ENCODE measurements at regions not wholly inside any gene's neighbourhood (a gene's known extent, or its start where the extent isn't known, plus 50 kb on each side); places are given as distances from the start of the nearest gene placed in this dataset.

DNA sequence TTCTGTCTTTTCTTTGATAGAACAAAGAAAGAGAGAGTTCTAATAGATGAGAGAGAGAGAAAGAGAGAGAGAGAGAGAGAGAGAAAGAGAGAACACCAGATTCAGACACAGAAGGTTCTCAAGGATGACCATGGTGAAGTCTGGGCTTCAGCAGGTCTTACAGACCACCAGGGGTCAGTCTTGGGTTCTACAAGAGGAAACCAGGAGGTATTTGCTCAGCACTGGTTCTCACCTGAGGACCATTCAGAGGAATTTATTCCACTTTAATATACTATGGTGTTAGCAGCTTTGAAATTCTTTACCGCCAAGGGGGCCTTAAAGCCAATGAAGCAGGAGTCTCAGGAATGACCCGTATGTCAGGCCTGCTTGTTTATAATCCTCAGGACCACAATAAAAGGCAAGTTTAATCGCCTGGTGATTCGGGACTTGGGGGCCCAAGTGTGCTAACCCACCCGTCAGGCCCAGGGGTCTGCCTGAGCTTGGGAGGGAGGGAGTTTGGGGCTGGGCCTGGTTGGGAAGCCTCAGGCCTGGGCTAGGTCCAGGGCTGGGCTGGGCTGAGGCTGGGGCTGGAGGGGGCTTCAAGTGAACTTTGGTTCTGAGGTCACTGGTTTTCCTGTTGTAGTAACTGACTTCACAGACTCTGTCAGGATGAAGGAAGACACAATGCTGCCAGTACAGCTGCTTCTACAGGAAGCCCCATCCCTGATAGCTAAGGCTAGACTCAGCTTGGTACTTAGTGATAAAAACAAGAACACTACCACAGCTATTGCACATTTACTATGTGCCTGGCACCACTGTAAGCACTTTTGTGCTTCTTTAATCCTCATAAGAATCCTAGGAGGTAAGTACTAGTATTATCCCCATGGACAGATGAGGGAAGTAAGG is 179.2 kb upstream of the ZBED5 start:
- TF ChIP-seq POLR2A (IDR thresholded peaks at IDR 0.05; ENCODE audit: control extremely low read depth in 1 of 2, low read depth in 2 of 2, low read length in 2 of 2) = no peak
- no peak for TF ChIP-seq NRF1 (IDR thresholded peaks at IDR 0.05; ENCODE audit: low read depth, low read length)
- TF ChIP-seq EP300 (IDR thresholded peaks at IDR 0.05; ENCODE audit: borderline replicate concordance in 1 of 2, low read depth in 2 of 2, low read length in 2 of 2) = no peak
- TF ChIP-seq, protein P1, sequence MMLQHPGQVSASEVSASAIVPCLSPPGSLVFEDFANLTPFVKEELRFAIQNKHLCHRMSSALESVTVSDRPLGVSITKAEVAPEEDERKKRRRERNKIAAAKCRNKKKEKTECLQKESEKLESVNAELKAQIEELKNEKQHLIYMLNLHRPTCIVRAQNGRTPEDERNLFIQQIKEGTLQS (IDR thresholded peaks at IDR 0.05; ENCODE audit: insufficient read depth, low read depth, low read length) = no peak
- no peak for TF ChIP-seq CREB1 (IDR thresholded peaks at IDR 0.05)
- TF ChIP-seq TCF12 (IDR thresholded peaks at IDR 0.05; ENCODE audit: low read depth, low read length) = no peak
- no peak for TF ChIP-seq EZH2 (IDR thresholded peaks at IDR 0.05; ENCODE audit: low read depth, low read length, severe bottlenecking)
- TF ChIP-seq RFX5 (IDR thresholded peaks at IDR 0.05; ENCODE audit: borderline replicate concordance, low read depth, low read length) = no peak
- TF ChIP-seq YY1 (IDR thresholded peaks at IDR 0.05; ENCODE audit: low read depth, low read length) = no peak
- TF ChIP-seq, protein P2, sequence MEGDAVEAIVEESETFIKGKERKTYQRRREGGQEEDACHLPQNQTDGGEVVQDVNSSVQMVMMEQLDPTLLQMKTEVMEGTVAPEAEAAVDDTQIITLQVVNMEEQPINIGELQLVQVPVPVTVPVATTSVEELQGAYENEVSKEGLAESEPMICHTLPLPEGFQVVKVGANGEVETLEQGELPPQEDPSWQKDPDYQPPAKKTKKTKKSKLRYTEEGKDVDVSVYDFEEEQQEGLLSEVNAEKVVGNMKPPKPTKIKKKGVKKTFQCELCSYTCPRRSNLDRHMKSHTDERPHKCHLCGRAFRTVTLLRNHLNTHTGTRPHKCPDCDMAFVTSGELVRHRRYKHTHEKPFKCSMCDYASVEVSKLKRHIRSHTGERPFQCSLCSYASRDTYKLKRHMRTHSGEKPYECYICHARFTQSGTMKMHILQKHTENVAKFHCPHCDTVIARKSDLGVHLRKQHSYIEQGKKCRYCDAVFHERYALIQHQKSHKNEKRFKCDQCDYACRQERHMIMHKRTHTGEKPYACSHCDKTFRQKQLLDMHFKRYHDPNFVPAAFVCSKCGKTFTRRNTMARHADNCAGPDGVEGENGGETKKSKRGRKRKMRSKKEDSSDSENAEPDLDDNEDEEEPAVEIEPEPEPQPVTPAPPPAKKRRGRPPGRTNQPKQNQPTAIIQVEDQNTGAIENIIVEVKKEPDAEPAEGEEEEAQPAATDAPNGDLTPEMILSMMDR (IDR thresholded peaks at IDR 0.05; ENCODE audit: control extremely low read depth in 1 of 3, insufficient read depth in 1 of 3, low read depth in 1 of 3, low read length in 3 of 3) = peak; percentile 49 to 85 (median 74)
- TF ChIP-seq KDM5A (IDR thresholded peaks at IDR 0.05; ENCODE audit: low read length) = no peak

Measured in H1 (cell line).